ENCODE measurements at regions not wholly inside any gene's neighbourhood (a gene's known extent, or its start where the extent isn't known, plus 50 kb on each side); places are given as distances from the start of the nearest gene placed in this dataset.

- in situ Hi-C loops (cut with HindIII; ENCODE audit: extremely low pct_ligation_motif_present, low pct_unique_long_range_greater_than_20kb) (no loop called here), intact Hi-C loops (cut with micrococcal nuclease; ENCODE audit: unreplicated experiment) (no loop called here)
- Histone ChIP-seq H3K4me2 (ENCODE audit: low read depth, low read length) (no peak overlapping the region), H3K9me3 (ENCODE audit: low read length) (peaks cover 6% of the 10 kb centered on the region; the same call in 1 of the 2 replicates), H3K4me3 (replicated peaks in 1 of 3; ENCODE audit: insufficient read depth in 1 of 3, low read depth in 2 of 3, low read length in 3 of 3) (no peak overlapping the region), H3K9ac (ENCODE audit: insufficient read depth, low read depth, low read length) (no peak overlapping the region), H3K4me1 (ENCODE audit: insufficient read depth, low read length) (no peaks in the 10 kb centered on the region), H3K27ac (ENCODE audit: extremely low read length, insufficient read depth, low read length) (no peak overlapping the region), H3K27me3 (ENCODE audit: control insufficient read depth in 1 of 2, insufficient read depth in 2 of 2, low read length in 2 of 2) (peaks cover 0 to 6% of the 10 kb centered on the region in 2 experiments; a peak in 2 of 5 replicates), H3K36me3 (replicated peaks in 1 of 2; ENCODE audit: control insufficient read depth in 1 of 2, insufficient read depth in 2 of 2, low read length in 2 of 2) (no peaks in the 10 kb centered on the region), H2AFZ (ENCODE audit: low read length) (no peak overlapping the region), H3K79me2 (ENCODE audit: insufficient read depth, low read length) (no peaks in the 10 kb centered on the region), H4K20me1 (ENCODE audit: insufficient read depth, low read length) (0 out of 2 replicates have a peak, but pooled peaks cover 2% of the 10 kb centered on the region)
- TF ChIP-seq ISL2 (CRISPR knock-in tag; IDR thresholded peaks at IDR 0.05) (no peak), ZNF589 (CRISPR knock-in tag; conservative IDR thresholded peaks at IDR 0.05) (no peak), ZNF629 (CRISPR knock-in tag; conservative IDR thresholded peaks at IDR 0.05) (no peak), ZIK1 (CRISPR knock-in tag; IDR thresholded peaks at IDR 0.05; ENCODE audit: borderline replicate concordance, low read depth) (no peak), FOXA1 (IDR thresholded peaks at IDR 0.05) (no peak), FOXA1 (CRISPR knock-in tag; IDR thresholded peaks at IDR 0.05) (no peak), TAF15 (IDR thresholded peaks at IDR 0.05; ENCODE audit: low read depth, low read length, poor library complexity, severe bottlenecking) (no peak), MAFK (conservative IDR thresholded peaks at IDR 0.05 in 1 of 2, IDR thresholded peaks at IDR 0.05 in 1 of 2; ENCODE audit: low read length in 2 of 2) (no peak), MYC (CRISPR knock-in tag; IDR thresholded peaks at IDR 0.05; ENCODE audit: borderline replicate concordance) (no peak)
- no TSS peak for BruUV-seq (replicated peaks)
- ATAC-seq (no peak), FAIRE-seq (no peak), DNase-seq (ENCODE audit: low spot score) (no peak)
- ChIA-PET POLR2A (no interaction called here), CTCF (ENCODE audit: low intra/inter-chr PET ratio, low total read pairs) (no interaction called here)
- 15% methylated on average over 3 of the region's 6 CpGs for WGBS (ENCODE audit: low lambda C conversion rate)
Measured at GRCh38 chr11:119843877-119844276, 114.9 kb upstream of the NECTIN1 start.

GRCh38 chr11:119842731-119843130, 113.7 kb upstream of the NECTIN1 start:
- no peak overlapping the region for H3K27ac ChIP-seq (ENCODE audit: extremely low read length, insufficient read depth, low read length)
- intact Hi-C loops (cut with micrococcal nuclease; ENCODE audit: unreplicated experiment) = no loop called here
- no peak overlapping the region for H3K4me2 ChIP-seq (ENCODE audit: low read depth, low read length)
- H3K79me2 ChIP-seq (ENCODE audit: insufficient read depth, low read length) = no peaks in the 10 kb centered on the region
- 0 out of 2 replicates have a peak, but pooled peaks cover 2% of the 10 kb centered on the region for H4K20me1 ChIP-seq (ENCODE audit: insufficient read depth, low read length)
- no peak for FAIRE-seq
- H3K4me3 ChIP-seq (replicated peaks in 1 of 3; ENCODE audit: insufficient read depth in 1 of 3, low read depth in 2 of 3, low read length in 3 of 3) = no peak overlapping the region
- no peak overlapping the region for H3K9ac ChIP-seq (ENCODE audit: insufficient read depth, low read depth, low read length)
- 0% methylated on average over 3 of the region's 4 CpGs for WGBS (ENCODE audit: low lambda C conversion rate)
- ChIA-PET CTCF (ENCODE audit: low intra/inter-chr PET ratio, low total read pairs) (no interaction called here), POLR2A (no interaction called here)
- in situ Hi-C loops (cut with HindIII; ENCODE audit: extremely low pct_ligation_motif_present, low pct_unique_long_range_greater_than_20kb) = no loop called here
- no peak overlapping the region for H2AFZ ChIP-seq (ENCODE audit: low read length)
- TF ChIP-seq ZFP37 (CRISPR knock-in tag; IDR thresholded peaks at IDR 0.05; ENCODE audit: borderline replicate concordance) (no peak), FLYWCH1 (CRISPR knock-in tag; IDR thresholded peaks at IDR 0.05) (no peak), ZFP41 (CRISPR knock-in tag; IDR thresholded peaks at IDR 0.05; ENCODE audit: borderline replicate concordance) (no peak)
- ATAC-seq = no peak
- H3K36me3 ChIP-seq (replicated peaks in 1 of 2; ENCODE audit: control insufficient read depth in 1 of 2, insufficient read depth in 2 of 2, low read length in 2 of 2) = no peaks in the 10 kb centered on the region
- H3K27me3 ChIP-seq (ENCODE audit: control insufficient read depth in 1 of 2, insufficient read depth in 2 of 2, low read length in 2 of 2) = peaks cover 0 to 13% of the 10 kb centered on the region in 2 experiments; a peak in 1 of 5 replicates
- no TSS peak for BruUV-seq (replicated peaks)
- H3K9me3 ChIP-seq (ENCODE audit: low read length) = peaks cover 6% of the 10 kb centered on the region; the same call in 1 of the 2 replicates
- no peaks in the 10 kb centered on the region for H3K4me1 ChIP-seq (ENCODE audit: insufficient read depth, low read length)
- DNase-seq (ENCODE audit: low spot score) = no peak

Measured in HepG2 (cell line).